HG02588 (cell line): ENCODE measurements at regions not wholly inside any gene's neighbourhood (a gene's known extent, or its start where the extent isn't known, plus 50 kb on each side); places are given as distances from the start of the nearest gene placed in this dataset.
"Not testable (repeated sequence)": the region's sequence is repeated elsewhere in the genome, so short reads cannot be mapped to it uniquely, and the experiment has no call there.

Source experiments
- ATAC-seq: cut with Tn5 transposase; IDR thresholded peaks from one replicate; pipeline ENCODE4 v1.9.1; 2021; ENCODE audit warnings: mild to moderate bottlenecking, moderate library complexity; ENCODE audit not compliant: unreplicated experiment

- ATAC-seq = no peak
Observed at GRCh38 chr6:99668036-99668705, 61.5 kb downstream of the PRDM13 start.

GRCh38 chr6:99689916-99690685 lies 83.5 kb downstream of the PRDM13 start:
- ATAC-seq = no peak

- ATAC-seq = not testable (repeated sequence)
Observed at GRCh38 chr6:99702287-99702686, 95.7 kb downstream of the PRDM13 start.

- no peak for ATAC-seq
Observed at GRCh38 chr6:99709062-99709461, 102.4 kb downstream of the PRDM13 start.

- no peak for ATAC-seq
Observed at GRCh38 chr6:99711302-99711701, 104.7 kb downstream of the PRDM13 start.

GRCh38 chr6:99711925-99712324 lies 105.3 kb downstream of the PRDM13 start:
- ATAC-seq = no peak

- ATAC-seq = no peak
Observed at GRCh38 chr6:99712519-99712918, 105.9 kb downstream of the PRDM13 start.

GRCh38 chr6:99722043-99722442 lies 115.4 kb downstream of the PRDM13 start:
- ATAC-seq = not testable (repeated sequence)

GRCh38 chr6:99730237-99730636 lies 123.6 kb downstream of the PRDM13 start:
- ATAC-seq = not testable (repeated sequence)

- ATAC-seq = no peak
Observed at GRCh38 chr6:99736302-99736701, 129.7 kb downstream of the PRDM13 start.

GRCh38 chr6:99739526-99739925 lies 132.9 kb downstream of the PRDM13 start:
- no peak for ATAC-seq

GRCh38 chr6:99741092-99741491 lies 134.5 kb downstream of the PRDM13 start:
- ATAC-seq = no peak

- ATAC-seq = no peak
Observed at GRCh38 chr6:99743647-99744046, 137.0 kb downstream of the PRDM13 start.

GRCh38 chr6:99745651-99746050 lies 139.0 kb downstream of the PRDM13 start:
- no peak for ATAC-seq

GRCh38 chr6:99746261-99746895 lies 139.7 kb downstream of the PRDM13 start:
- peak; percentile 92 for ATAC-seq

- no peak for ATAC-seq
Observed at GRCh38 chr6:99761711-99762110, 155.1 kb downstream of the PRDM13 start.

GRCh38 chr6:99768166-99768565 lies 161.5 kb downstream of the PRDM13 start:
- ATAC-seq = no peak

- ATAC-seq = no peak
Observed at GRCh38 chr6:99779631-99780555, 173.3 kb downstream of the PRDM13 start.

GRCh38 chr6:99780556-99780885 lies 173.9 kb downstream of the PRDM13 start:
- ATAC-seq = no peak

- ATAC-seq = no peak
Observed at GRCh38 chr6:99789767-99790166, 183.1 kb downstream of the PRDM13 start.

GRCh38 chr6:99790679-99791078 lies 184.0 kb downstream of the PRDM13 start:
- ATAC-seq = no peak
